Stimulated activated CD8-positive, alpha-beta memory T cell treated with anti-CD3 and anti-CD28 coated beads, Interleukin-4, amount 100 ng/mL, for 1 hour (primary cell): ENCODE measurements at regions not wholly inside any gene's neighbourhood (a gene's known extent, or its start where the extent isn't known, plus 50 kb on each side); places are given as distances from the start of the nearest gene placed in this dataset.
"Not testable (repeated sequence)": the region's sequence is repeated elsewhere in the genome, so short reads cannot be mapped to it uniquely, and the experiment has no call there.

Experiments used
- DNase-seq, 2 donors: peaks; one replicate each; pipeline ENCODE4 v3.0.0-alpha.2; 2020; ENCODE audit warnings: low read depth in 2 of 2, low spot score in 1 of 2

DNA sequence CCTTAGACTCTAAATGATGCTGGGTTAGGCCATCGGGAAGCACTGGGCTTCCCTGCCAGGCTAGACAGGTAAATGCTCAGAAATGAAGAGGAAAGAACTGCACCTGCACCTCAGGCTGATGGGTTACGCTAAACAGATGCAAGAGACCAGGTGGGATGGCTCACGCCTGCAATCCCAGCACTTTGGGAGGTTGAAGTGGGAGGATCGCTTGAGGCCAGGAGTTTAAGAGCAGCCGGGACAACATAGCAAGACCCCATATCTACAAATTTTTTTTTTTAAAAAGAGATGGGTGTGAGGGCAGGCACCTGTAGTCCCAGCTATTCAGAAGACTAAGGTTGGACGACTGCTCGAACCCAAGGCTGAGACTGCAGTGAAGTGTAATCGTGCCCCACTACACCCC is 634.7 kb downstream of the UQCRFS1 start:
- DNase-seq: no peak

DNA sequence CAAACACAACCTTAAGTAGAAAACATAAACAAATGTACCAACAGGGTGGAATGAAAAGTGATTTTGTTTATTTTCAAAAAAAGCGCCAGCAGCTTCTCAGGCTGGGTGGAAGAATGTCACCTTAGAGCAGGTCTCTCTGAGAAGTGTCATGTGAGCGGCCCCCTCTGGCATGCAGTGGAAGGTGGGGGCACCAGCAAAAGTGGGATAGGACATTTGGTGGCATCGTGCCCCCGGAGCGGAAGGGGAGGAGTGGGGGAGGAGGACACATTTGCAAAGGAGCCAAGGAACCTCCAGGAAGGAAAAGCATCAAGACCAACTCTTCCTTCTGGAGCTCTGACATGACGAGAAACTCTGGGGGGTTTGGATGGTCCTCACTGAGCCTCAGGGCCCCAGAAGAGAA is 635.3 kb downstream of the UQCRFS1 start:
- no peak for DNase-seq

DNA sequence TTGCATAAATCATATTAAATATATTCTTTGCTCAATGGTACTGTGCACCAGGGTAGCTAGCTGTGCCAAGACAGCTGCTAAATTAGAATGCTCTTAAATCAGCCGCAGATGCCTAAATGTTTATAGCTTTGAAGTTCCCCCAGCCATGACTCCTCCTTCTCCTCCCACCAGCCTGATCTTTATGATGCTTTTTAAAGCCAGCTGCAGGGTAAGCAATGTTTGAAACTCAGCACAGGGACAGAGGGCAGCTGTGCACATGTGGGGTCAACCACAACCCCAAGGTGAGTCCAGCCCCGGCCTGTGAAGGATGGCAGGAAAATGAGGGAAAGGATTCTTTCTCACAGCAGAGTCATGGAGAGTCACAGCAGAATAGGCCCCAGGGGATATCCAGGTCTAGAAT is 635.7 kb downstream of the UQCRFS1 start:
- DNase-seq: no peak

DNA sequence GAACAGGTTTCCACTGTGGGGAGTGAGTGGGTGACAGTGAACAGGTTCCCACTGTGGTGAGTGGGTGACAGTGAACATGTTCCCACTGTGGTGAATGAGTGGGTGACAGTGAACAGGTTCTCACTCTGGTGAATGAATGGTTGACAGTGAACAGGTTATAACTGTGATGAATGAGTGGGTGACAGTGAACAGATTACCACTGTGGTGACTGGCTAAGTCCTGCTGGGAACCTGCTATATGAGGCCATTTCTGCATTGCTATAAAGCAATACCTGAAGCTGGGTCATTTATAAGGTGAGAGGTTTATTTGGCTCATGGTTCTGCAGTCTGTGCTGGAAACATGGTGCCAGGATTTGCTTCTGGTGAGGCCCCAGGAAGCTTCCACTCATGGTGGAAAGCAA is 637.1 kb downstream of the UQCRFS1 start:
- no peak for DNase-seq

DNA sequence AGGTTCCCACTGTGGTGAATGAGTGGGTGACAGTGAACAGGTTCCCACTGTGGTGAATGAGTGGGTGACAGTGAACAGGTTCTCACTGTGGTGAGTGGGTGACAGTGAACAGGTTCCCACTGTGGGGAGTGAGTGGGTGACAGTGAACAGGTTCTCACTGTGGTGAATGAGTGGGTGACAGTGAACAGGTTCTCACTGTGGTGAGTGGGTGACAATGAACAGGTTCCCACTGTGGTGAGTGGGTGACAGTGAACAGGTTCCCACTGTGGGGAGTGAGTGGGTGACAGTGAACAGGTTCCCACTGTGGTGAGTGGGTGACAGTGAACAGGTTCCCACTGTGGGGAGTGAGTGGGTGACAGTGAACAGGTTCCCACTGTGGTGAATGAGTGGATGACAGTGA is 637.6 kb downstream of the UQCRFS1 start:
- DNase-seq: not testable (repeated sequence)

DNA sequence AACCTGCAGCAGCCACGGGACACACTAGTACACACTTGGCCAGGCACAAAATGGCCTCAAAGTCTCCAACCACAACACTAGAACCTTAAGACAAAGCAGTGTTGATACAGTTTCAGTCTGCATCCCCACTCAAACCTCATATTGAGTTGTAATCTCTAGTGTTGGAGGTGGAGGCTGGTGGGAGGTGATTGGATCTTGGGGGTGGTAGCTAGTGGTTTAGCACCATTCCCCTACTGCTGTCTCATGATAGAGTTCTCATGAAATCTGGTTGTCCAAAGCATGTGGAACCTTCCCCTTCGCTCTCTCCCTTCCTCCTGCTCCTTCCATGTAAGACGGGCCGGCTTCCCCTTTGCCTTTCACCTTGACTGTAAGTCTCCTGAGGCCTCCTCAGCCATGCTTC is 638.7 kb downstream of the UQCRFS1 start:
- no peak for DNase-seq

DNA sequence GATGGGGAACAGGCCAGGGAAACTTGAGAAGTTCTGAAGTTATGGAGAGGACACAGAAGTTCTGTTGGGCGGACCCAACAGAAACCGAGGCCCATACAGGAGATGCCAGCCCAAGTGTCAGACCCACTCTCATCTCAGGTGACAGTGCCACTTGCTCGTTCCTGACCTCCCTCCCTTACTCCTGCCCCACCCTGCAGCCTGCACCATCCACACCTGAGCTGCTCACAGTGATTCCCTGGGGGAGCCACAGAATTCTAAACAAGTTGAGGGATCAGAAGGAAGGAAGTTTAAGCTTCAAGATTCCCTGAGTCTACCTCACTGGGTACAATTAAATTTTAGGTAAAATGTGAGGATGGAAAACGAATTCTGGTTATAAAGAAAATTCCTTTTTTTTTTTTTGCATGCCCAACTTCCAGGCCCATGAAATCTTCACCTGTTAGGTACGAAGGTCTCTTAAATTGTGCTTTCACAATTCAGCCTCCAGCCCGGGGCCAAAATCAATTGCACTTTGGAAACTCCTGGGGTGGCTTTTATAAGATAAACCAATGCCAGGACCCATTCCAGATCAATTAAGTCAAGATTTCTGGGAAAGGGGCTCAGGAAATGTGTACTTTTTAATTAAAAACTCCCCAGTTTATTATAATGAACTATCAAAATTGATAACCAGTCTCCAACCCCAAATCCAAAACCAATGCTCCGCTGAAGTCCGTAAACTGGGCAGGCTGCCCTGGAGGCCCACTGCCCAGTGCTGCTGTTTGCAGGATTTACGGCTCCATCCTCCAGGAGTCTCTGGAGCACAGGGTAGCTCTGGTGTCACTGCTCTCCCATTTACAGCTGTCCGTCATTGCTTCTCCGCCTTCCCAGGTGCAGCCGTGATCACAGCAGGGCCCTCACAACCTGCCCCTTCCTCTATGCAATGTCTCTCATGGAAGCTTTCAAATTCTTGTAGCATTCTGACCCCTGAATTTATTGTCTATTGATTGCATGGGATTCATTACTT is 643.5 kb downstream of the UQCRFS1 start:
- DNase-seq: no peak

DNA sequence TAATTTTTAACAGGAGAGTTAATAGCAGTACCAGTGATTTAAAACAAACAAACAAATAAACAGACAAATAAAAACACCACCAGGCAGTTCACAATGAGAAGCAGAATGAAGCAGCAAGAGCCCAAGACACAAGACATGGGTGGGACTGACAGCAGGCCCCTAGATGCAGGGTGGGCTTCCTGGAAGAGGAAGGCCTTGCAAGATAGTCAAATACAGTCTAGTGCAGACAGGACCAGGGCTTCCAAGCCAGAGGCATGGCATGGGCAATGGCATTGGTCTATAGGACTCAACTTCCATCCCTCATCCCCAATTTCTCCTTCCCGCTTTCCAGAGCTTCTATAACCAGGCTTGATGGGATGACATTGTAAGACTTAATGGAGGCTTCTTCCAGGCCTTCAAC is 645.1 kb downstream of the UQCRFS1 start:
- no peak for DNase-seq

DNA sequence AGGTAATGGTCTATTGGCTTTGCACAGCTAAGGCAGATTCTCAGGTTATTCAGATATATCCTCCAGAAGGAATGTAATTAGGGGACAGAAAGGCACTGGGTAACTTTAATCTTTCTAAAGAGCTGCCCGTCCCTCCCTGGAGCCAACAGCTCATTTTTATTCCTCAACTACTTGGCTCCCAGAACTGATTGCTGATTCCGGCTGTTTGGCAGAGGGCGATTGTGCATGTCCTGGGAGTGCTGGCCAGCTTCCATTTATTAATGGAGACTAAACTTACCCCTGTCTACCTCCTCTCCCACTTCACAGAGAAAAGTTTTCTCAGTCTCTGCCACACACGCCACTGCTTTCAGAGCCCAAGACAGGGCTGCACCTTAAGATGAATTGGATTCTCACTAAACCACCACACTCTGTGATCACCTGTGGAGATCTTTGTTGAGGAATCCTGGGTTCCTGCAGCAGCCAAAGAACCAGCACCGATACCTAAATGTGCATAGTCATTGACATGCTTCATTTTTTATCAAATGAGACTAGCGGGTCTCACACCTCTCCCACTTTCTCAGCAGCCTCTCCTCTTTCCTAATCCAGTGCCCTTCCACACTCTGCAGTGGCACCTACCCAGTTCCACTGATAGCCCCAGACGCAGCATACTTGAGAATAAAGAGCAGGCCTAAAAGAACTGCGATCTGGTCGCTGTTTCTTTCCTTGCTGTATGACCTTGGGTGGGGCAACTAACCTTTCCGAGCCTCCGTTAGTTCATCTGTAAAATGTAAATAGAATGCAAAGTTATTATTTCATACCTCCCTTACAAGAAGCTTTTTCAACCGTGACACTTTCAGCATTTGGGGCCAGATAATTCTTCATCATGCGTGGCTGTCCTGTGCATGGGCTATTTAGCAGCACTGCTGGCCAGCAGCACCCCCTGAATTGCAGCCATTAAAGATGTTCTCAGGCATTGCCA is 648.7 kb downstream of the UQCRFS1 start:
- no peak for DNase-seq

DNA sequence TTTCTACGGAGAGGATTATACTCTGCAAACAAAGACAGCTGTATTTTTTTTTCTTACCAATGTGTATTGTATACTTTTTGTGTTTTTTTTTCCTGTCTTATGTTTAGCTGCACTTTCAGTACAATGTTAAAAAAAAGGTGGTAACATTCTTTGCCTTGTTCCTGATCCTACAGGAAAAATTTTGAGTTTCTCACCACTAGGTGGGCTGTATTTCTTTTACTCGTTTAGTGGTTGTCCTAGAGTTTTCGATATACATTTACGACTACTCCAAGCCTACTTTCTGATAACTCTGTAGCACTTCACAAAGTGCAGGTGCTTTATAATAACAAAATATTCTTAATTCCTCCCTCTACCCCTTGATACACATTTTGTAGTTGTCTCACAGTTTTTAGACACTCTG is 652.2 kb downstream of the UQCRFS1 start:
- no peak for DNase-seq

DNA sequence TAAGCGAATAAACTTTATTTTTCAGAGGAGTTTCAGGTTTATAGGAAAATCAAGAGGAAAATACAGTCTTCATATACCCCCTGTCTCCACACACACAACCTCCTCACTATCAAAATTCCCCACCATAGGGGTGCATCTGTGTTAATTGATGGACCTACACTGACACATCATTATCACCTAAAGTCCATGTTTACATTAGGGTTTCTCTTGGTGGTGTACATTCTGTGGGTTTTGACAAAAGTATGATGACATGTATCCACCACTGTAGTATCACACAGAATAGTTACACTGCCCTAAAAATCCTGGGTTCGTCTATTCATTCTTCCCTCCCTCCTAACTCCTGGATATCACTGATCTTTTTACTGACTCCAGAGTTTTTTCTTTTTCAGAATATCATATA is 654.2 kb downstream of the UQCRFS1 start:
- no peak for DNase-seq

DNA sequence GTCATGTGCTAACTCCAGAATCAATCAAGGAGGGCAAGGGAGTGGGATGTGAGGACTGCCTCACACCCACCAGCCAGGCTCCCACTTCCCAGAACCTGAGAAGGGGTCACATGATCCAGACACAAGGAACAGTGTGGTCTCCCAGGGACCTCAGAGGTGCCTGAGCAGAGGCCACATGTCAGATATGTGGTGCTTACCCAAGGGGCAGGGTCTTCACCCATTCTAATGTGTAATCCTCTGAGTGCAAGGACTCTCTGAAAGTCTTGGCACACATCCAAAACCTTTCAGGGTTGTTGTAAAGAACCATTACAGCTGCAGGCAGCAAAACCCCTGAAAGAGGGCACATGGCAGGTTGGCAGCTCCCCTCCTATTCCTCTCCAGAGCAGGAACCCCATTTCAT is 656.6 kb downstream of the UQCRFS1 start:
- DNase-seq: no peak

DNA sequence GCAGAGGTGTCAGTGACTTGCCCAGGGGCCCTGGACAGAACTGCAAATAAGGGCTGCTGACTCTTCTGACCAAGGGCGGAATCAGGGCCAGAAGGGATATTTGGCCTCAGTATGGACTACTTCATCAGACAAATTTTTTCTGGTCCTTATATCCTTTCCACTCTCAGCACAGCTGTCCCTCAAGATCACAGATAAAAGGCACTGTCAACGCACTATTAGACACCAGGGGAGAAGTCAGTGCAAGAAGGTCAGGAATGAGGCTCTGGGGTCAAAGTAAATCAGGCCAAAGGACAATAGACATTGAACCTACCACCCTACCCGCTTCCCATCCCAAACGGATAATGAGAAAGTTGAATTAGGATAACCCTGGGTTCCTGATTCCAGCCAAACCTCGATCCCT is 657.6 kb downstream of the UQCRFS1 start:
- no peak for DNase-seq

DNA sequence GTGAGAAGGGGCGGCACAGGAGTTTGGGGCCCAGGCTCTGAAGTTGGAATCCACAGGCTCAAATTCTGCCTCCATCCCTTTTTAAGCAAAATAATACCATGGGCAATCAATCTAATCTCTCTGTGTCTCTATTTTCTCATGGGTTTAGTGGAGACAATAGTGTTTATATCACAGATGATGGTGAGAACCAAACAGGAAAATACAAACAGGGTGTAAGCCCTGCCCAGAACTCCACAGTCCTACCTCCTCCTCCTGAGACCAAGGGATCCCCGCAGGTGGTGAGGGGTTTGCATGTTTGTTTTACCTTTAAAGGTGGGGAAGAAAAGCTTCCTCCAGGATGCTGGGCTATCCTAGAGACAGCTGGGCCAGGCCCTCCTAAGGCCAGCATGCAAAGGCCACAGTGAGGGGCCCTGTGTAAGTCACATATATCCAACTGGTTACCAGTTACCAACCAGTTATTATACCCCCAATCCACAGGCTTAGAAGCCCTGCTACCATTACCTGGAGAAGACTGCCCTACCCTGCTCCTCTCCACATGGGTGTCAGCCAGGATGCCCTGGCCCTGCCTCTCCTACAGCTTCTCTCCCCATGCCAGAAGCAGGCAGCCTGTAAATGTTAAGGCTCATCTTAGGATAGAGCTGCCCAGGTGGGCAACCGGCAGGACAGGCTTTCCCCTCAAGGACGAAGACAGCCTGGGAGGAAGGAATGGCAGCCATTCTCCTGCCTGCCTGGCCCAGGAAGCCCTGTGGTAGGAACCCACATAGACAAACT is 658.4 kb downstream of the UQCRFS1 start:
- DNase-seq: no peak

DNA sequence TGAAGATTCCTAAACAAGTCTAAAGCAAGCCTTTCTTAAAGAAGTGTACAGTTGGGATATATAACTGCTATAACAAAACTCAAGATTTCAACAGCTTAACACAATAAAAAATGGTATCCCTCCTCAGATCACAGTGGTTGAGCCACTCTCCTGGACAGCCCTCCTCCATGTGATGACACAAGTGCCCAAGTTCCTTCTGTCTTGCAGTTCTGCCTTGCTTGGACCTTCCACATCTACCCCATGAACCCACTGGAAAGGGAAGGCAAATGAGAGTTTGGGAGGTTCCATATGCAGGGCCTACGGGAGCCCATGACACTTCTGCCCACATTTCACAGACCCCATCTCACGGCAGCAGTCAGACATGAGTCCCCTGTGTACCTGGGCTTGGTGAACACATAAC is 659.2 kb downstream of the UQCRFS1 start:
- DNase-seq: no peak

DNA sequence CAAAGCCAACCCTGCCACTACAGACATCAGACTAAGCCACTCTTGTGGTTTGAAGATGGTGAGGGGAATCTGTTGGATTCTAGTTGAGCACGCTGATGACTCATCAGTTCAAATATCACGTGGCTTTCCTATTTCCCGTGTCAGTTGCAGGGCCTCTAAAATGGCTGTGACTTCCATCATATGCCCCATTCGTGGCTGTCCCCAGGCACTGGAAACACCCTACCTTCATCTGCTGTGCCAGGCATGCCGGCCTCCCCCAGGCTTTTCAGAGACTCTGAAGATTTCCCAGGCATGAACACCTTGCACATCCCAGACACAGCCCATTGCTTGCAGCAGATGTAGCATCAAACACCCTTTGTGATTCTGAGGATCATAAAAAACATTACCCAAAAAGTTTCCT is 659.9 kb downstream of the UQCRFS1 start:
- no peak for DNase-seq

DNA sequence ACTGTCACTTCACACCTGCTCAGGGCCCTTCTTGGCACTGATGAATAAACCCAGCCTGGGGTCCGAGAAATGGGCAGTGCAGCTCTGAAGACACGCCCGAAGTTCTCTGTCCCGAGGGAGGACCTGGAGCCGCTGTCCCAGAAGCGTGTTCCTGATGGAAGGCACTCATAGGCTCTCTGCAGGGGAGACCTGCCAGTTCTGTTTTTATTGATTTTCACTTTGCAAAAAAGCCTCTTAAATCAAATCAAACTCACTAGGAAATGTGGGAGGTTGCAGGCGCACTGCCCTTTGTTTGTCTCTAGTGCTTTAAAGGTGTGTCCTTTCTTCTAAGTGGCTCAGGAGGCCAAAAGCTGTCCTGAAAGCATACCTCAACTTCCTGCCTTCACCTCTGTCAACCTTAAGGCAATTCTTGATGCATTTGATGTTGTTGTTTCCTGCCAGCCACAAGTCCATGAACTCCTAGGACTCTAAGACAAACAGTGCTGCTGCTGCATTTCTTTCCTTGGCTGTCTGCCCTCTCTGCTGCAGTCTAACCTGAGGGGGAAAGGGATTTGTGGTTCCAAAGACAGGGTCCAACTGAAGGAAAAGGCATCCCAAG is 663.2 kb downstream of the UQCRFS1 start:
- no peak for DNase-seq

DNA sequence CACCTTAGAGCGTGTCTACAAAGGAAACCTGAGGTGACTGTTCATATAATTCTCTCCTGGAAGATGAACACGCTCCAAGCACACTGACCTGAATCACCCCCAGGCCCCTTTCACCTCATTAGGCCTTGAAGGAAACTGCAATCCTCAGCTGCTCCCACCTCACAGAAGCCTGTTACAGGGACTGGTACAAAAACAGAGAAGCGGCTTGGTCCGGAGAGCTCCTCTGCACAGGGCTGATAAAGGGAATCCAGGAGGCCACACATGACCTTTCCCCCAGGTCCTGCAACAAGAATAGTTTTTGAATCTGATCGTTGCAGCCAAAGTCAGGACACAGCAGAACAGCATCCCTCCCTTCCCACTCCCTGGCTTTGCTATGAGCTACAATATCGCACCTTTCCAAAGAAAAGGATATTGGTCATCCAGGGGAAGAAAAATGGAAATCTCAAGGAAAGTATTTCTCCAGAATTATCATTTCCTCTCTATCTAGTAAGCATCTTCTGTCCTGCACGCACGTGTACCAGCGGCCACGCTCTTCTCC is 666.7 kb downstream of the UQCRFS1 start:
- DNase-seq: no peak

DNA sequence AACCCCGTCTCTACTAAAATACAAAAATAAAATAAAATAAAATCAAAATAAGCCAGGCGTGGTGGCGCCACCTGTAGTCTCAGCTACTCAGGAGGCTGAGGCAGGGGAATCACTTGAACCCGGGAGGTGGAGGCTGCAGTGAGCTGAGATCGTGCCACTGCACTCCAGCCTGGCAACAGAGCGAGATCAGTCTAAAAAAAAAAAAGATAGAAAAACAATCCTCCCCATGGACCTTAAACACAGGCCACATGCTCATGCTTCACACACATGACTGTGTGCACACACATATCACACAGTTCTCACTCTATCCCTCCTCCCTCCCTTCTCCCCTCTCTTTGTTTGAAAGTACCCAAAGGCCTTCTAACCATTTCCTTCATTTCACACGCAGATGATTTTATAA is 667.6 kb downstream of the UQCRFS1 start:
- not testable (repeated sequence) for DNase-seq

DNA sequence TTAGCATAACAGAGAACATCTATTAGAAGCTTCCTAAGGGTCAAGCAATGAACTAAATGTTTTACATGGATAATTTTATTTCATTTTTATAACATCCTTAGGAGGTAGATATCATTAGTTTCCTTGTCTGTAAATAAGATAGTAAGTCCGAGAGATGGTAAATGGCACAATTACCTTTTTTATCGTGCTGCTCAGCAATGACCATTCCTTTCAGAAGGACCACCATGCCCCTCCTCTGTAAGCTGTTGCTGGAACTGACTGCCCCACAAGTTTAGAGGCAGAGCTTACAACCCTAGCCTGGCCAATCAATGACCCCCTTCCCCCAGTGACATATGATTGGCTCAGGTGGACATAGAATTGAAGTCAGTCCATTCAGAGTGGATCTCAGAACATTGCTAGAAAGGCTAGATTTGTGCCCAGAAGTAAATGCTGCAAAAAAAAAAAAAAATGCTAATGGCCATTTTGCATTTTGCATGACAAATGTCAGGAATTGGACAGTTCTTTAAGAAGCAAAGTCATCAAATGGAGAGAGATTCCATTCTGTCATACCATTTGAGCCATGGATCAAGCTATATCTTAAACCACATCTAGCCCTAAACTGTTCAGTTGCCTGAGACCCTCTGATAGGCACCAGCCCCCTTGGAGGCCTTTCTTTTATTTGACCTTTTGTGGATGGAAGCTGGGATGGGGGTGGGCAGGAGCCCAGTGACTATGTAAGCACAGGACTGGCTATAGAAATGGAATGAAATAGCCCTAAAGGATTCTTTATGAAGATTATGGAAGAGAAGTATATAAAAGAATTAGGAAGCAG is 668.3 kb downstream of the UQCRFS1 start:
- DNase-seq: no peak
